BE2C (cell line): ENCODE measurements at regions not wholly inside any gene's neighbourhood (a gene's known extent, or its start where the extent isn't known, plus 50 kb on each side); places are given as distances from the start of the nearest gene placed in this dataset.

ENCODE experiments used
- DNase-seq: peaks from one replicate; pipeline ENCODE4 v3.0.0-alpha.2; 2020
- H3K27me3 ChIP-seq: fragments of 250-450 bp; sonication (Bioruptor Pico); 2 replicates; pipeline ENCODE4 v1.5.1; 2020; ENCODE audit warnings: mild to moderate bottlenecking
- H3K36me3 ChIP-seq: fragments of 250-450 bp; sonication (Bioruptor Pico); 2 replicates; pipeline ENCODE4 v1.5.1; 2020; ENCODE audit warnings: mild to moderate bottlenecking
- H3K4me1 ChIP-seq: fragments of 250-450 bp; sonication (Bioruptor Pico); 2 replicates; pipeline ENCODE4 v1.5.1; 2020
- H3K4me3 ChIP-seq: 2 replicates; pipeline ENCODE4 v1.5.1; 2011; ENCODE audit warnings: low read depth, low read length
- H3K9me3 ChIP-seq: fragments of 250-450 bp; sonication (Bioruptor Pico); 2 replicates; pipeline ENCODE4 v1.5.1; 2020
- CTCF ChIP-seq: IDR thresholded peaks from 2 replicates; pipeline ENCODE4 v1.5.1; 2012; ENCODE audit warnings: mild to moderate bottlenecking, low read depth, low read length

- no peaks in the 10 kb centered on the region for H3K9me3 ChIP-seq
- peaks cover 55% of the 10 kb centered on the region for H3K4me1 ChIP-seq
- H3K27me3 ChIP-seq: no peaks in the 10 kb centered on the region
- no peaks in the 10 kb centered on the region for H3K36me3 ChIP-seq
- no peak for TF ChIP-seq CTCF
- H3K4me3 ChIP-seq: no peak overlapping the region
- DNase-seq: no peak
Measured at GRCh38 chr10:63718006-63718405, 196.8 kb downstream of the REEP3 start.

- Histone ChIP-seq H3K4me3 (no peak overlapping the region), H3K36me3 (no peaks in the 10 kb centered on the region), H3K27me3 (no peaks in the 10 kb centered on the region), H3K4me1 (peaks cover 57% of the 10 kb centered on the region), H3K9me3 (no peaks in the 10 kb centered on the region)
- TF ChIP-seq CTCF: no peak
- no peak for DNase-seq
Measured at GRCh38 chr10:63718421-63718820, 197.2 kb downstream of the REEP3 start.

GRCh38 chr10:63719226-63719856 is 198.1 kb downstream of the REEP3 start:
- DNase-seq: no peak
- no peak for TF ChIP-seq CTCF
- Histone ChIP-seq H3K36me3 (no peaks in the 10 kb centered on the region), H3K4me3 (no peak overlapping the region), H3K27me3 (no peaks in the 10 kb centered on the region), H3K9me3 (no peaks in the 10 kb centered on the region), H3K4me1 (peaks cover 50% of the 10 kb centered on the region)

GRCh38 chr10:63720072-63720537 is 198.9 kb downstream of the REEP3 start:
- H3K36me3 ChIP-seq: no peaks in the 10 kb centered on the region; the same call in 1 of the 2 replicates
- no peak for DNase-seq
- H3K4me3 ChIP-seq: no peak overlapping the region
- no peaks in the 10 kb centered on the region for H3K27me3 ChIP-seq
- no peaks in the 10 kb centered on the region for H3K9me3 ChIP-seq
- H3K4me1 ChIP-seq: peaks cover 46% of the 10 kb centered on the region
- TF ChIP-seq CTCF: peak; percentile 90

GRCh38 chr10:63720676-63721075 is 199.5 kb downstream of the REEP3 start:
- no peak for DNase-seq
- no peaks in the 10 kb centered on the region for H3K9me3 ChIP-seq
- H3K4me1 ChIP-seq: peaks cover 46% of the 10 kb centered on the region
- H3K4me3 ChIP-seq: no peak overlapping the region
- no peak for TF ChIP-seq CTCF
- no peaks in the 10 kb centered on the region for H3K27me3 ChIP-seq
- no peaks in the 10 kb centered on the region; the same call in 1 of the 2 replicates for H3K36me3 ChIP-seq

GRCh38 chr10:63722537-63722936 is 201.3 kb downstream of the REEP3 start:
- no peak for TF ChIP-seq CTCF
- H3K4me1 ChIP-seq: peaks cover 40% of the 10 kb centered on the region
- peak; percentile 35 for DNase-seq

More at GRCh38 chr10:63722537-63722936, 201.3 kb downstream of the REEP3 start:
- Histone ChIP-seq H3K36me3 (no peaks in the 10 kb centered on the region; the same call in 1 of the 2 replicates), H3K4me3 (no peak overlapping the region), H3K27me3 (no peaks in the 10 kb centered on the region), H3K9me3 (no peaks in the 10 kb centered on the region; the same call in 1 of the 2 replicates)
